Activated CD8-positive, alpha-beta memory T cell treated with anti-CD3 and anti-CD28 coated beads, Interleukin-2, amount 50 U/mL, for 1 hour (primary cell): ENCODE measurements at regions not wholly inside any gene's neighbourhood (a gene's known extent, or its start where the extent isn't known, plus 50 kb on each side); places are given as distances from the start of the nearest gene placed in this dataset.
"Not testable (repeated sequence)": the region's sequence is repeated elsewhere in the genome, so short reads cannot be mapped to it uniquely, and the experiment has no call there.

Experiments
- DNase-seq: peaks from one replicate; pipeline ENCODE4 v3.0.0-alpha.2; 2020; ENCODE audit errors: extremely low read depth

- DNase-seq: no peak
Observed at GRCh38 chr10:9895981-9896380, 1121.7 kb upstream of the CELF2 start.

- DNase-seq: no peak
Observed at GRCh38 chr10:9898633-9899395, 1118.9 kb upstream of the CELF2 start.

- DNase-seq: no peak
Observed at GRCh38 chr10:9900751-9901150, 1116.9 kb upstream of the CELF2 start.

GRCh38 chr10:9901971-9902370 is 1115.7 kb upstream of the CELF2 start:
- DNase-seq: no peak

GRCh38 chr10:9910446-9910845 is 1107.2 kb upstream of the CELF2 start:
- DNase-seq: no peak

GRCh38 chr10:9911488-9911887 is 1106.2 kb upstream of the CELF2 start:
- DNase-seq: no peak

GRCh38 chr10:9913876-9914514 is 1103.7 kb upstream of the CELF2 start:
- no peak for DNase-seq

- DNase-seq: no peak
Observed at GRCh38 chr10:9921544-9921943, 1096.1 kb upstream of the CELF2 start.

- DNase-seq: no peak
Observed at GRCh38 chr10:9922126-9922870, 1095.4 kb upstream of the CELF2 start.

GRCh38 chr10:9926003-9926402 is 1091.7 kb upstream of the CELF2 start:
- no peak for DNase-seq

- no peak for DNase-seq
Observed at GRCh38 chr10:9926881-9927280, 1090.8 kb upstream of the CELF2 start.

GRCh38 chr10:9939716-9940115 is 1078.0 kb upstream of the CELF2 start:
- no peak for DNase-seq

- DNase-seq: no peak
Observed at GRCh38 chr10:9944690-9945089, 1073.0 kb upstream of the CELF2 start.

GRCh38 chr10:9950070-9950469 is 1067.6 kb upstream of the CELF2 start:
- no peak for DNase-seq

- no peak for DNase-seq
Observed at GRCh38 chr10:9951481-9952257, 1066.0 kb upstream of the CELF2 start.

- DNase-seq: no peak
Observed at GRCh38 chr10:9957351-9957750, 1060.3 kb upstream of the CELF2 start.

- not testable (repeated sequence) for DNase-seq
Observed at GRCh38 chr10:9957876-9958275, 1059.8 kb upstream of the CELF2 start.

GRCh38 chr10:9965341-9965740 is 1052.3 kb upstream of the CELF2 start:
- no peak for DNase-seq

GRCh38 chr10:9986786-9987185 is 1030.9 kb upstream of the CELF2 start:
- DNase-seq: no peak

GRCh38 chr10:9987197-9987596 is 1030.5 kb upstream of the CELF2 start:
- no peak for DNase-seq

GRCh38 chr10:9992661-9993060 is 1025.0 kb upstream of the CELF2 start:
- DNase-seq: no peak

GRCh38 chr10:9994131-9994530 is 1023.5 kb upstream of the CELF2 start:
- DNase-seq: no peak
